K562 (cell line): ENCODE measurements at regions not wholly inside any gene's neighbourhood (a gene's known extent, or its start where the extent isn't known, plus 50 kb on each side); places are given as distances from the start of the nearest gene placed in this dataset.

Experiments used
- ATAC-seq: fragments of 200-7000 bp; cut with Tn5 transposase; 3 replicates; pipeline ENCODE4 v1.9.1; 2020; ENCODE audit warnings: moderate library complexity
- BruUV-seq: library from RNA; stranded (reverse); fragments of 400-500 nt; replicated peaks from 2 replicates; lab custom pipeline; 2021; lab: Mats Ljungman, UMichigan
- CTCF ChIA-PET: fragments of 300-600 bp; formaldehyde crosslinking; extraction: SDS; loops from one replicate; lab custom pipeline; 2021; ENCODE audit warnings: low intra/inter-chr PET ratio; lab: Yijun Ruan, JAX
- POLR2A ChIA-PET: fragments of 300-600, 350-650 bp; sonication (Branson Sonifier 250); formaldehyde crosslinking; extraction: SDS; loops from one replicate; lab custom pipeline; 2021; ENCODE audit warnings: antibody characterized with exemption, inconsistent platforms; lab: Yijun Ruan, JAX
- DNase-seq, 4 experiments: peaks; one replicate each; pipeline versions ENCODE4 v3.0.0 to v3.0.0-alpha.2; 2011 to 2018; ENCODE audit warnings: low spot score in 3 of 4, mixed read lengths in 3 of 4; ENCODE audit errors: extremely low read depth in 1 of 4
- FAIRE-seq: peaks from 2 replicates; lab custom pipeline; 2011; peaks lifted over from hg19 to GRCh38; lab: Jason Lieb, UNC
- H2AFZ ChIP-seq: 2 replicates; pipeline ENCODE4 v1.6.0; 2011; ENCODE audit warnings: low read depth, low read length, control low read depth, inconsistent platforms
- H3K27ac ChIP-seq: fragments of 200-600 bp; 3 replicates; pipeline ENCODE4 v1.8.0; 2011; ENCODE audit warnings: low read depth, mild to moderate bottlenecking, control low read depth, inconsistent platforms, low read length, moderate library complexity, mixed read lengths; ENCODE audit errors: extremely low read depth
- H3K27me3 ChIP-seq, 2 experiments: fragments of 300-600 bp in 1 of 2; 2 replicates in 1 of 2; 3 replicates in 1 of 2; pipeline versions ENCODE4 v1.6.0 to v1.8.0; 2011; ENCODE audit warnings: inconsistent platforms in 2 of 2, low read length in 2 of 2, mild to moderate bottlenecking in 1 of 2, mixed read lengths in 1 of 2, moderate library complexity in 1 of 2; ENCODE audit not compliant: control insufficient read depth in 2 of 2, insufficient read depth in 2 of 2
- H3K36me3 ChIP-seq: fragments of 300-600 bp; 3 replicates; pipeline ENCODE4 v1.8.0; 2011; ENCODE audit warnings: mild to moderate bottlenecking, low read length, inconsistent platforms; ENCODE audit not compliant: control insufficient read depth, insufficient read depth
- H3K4me1 ChIP-seq, 2 experiments: fragments of 200-600 bp in 1 of 2; replicated peaks in 1 of 2; 2 replicates in 1 of 2; 3 replicates in 1 of 2; pipeline versions ENCODE4 v1.5.1 to v1.8.0; 2011; ENCODE audit warnings: inconsistent platforms in 2 of 2, low read length in 2 of 2, mild to moderate bottlenecking in 1 of 2, mixed read lengths in 1 of 2, moderate library complexity in 1 of 2; ENCODE audit not compliant: control insufficient read depth in 2 of 2, insufficient read depth in 2 of 2
- H3K4me2 ChIP-seq: 2 replicates; pipeline ENCODE4 v1.6.1; 2011; ENCODE audit warnings: low read length, control low read depth, inconsistent platforms, mixed read lengths; ENCODE audit not compliant: insufficient read depth
- H3K4me3 ChIP-seq: fragments of 200-600 bp; sonication (generic), shearing (Covaris generic); 2 replicates; pipeline ENCODE4 v1.5.1; 2016; ENCODE audit warnings: control low read depth, inconsistent platforms
- H3K79me2 ChIP-seq: fragments of 200-600 bp; 3 replicates; pipeline ENCODE4 v1.8.0; 2011; ENCODE audit warnings: low read length, inconsistent platforms; ENCODE audit not compliant: control insufficient read depth, insufficient read depth
- H3K9ac ChIP-seq, 2 experiments: 2 replicates each; pipeline versions ENCODE4 v1.6.0 to v1.6.1; 2011; ENCODE audit warnings: low read depth in 2 of 2, low read length in 2 of 2, control low read depth in 1 of 2, inconsistent platforms in 1 of 2, mild to moderate bottlenecking in 1 of 2, mixed read lengths in 1 of 2; ENCODE audit not compliant: insufficient read depth in 1 of 2
- H3K9me1 ChIP-seq: one replicate; pipeline ENCODE4 v1.6.0; 2011; ENCODE audit warnings: inconsistent platforms, mild to moderate bottlenecking, low read length, moderate library complexity; ENCODE audit not compliant: control insufficient read depth, insufficient read depth
- H3K9me3 ChIP-seq: replicated peaks from 2 replicates; pipeline ENCODE4 v1.5.1; 2011; ENCODE audit warnings: low read depth, low read length, inconsistent platforms; ENCODE audit not compliant: control insufficient read depth, insufficient read depth
- H4K20me1 ChIP-seq: replicated peaks from 2 replicates; pipeline ENCODE4 v1.6.1; 2011; ENCODE audit warnings: low read length, inconsistent platforms, mixed read lengths; ENCODE audit not compliant: control insufficient read depth, insufficient read depth
- BRD4 ChIP-seq: fragments of 200-600 bp; sonication (generic); IDR thresholded peaks from 2 replicates; pipeline ENCODE4 v1.6.1; 2017; ENCODE audit warnings: inconsistent platforms
- CSDE1 ChIP-seq, 2 experiments: fragments of 450-650 bp; IDR thresholded peaks; 2 replicates each; pipeline ENCODE4 v1.6.1; 2016; ENCODE audit warnings: mild to moderate bottlenecking in 1 of 2
- HNRNPK ChIP-seq: fragments of 200-400 bp; formaldehyde crosslinking; IDR thresholded peaks from one replicate; pipeline ENCODE4 v1.6.1; 2018; ENCODE audit warnings: mild to moderate bottlenecking, low read depth, low read length; ENCODE audit not compliant: poor library complexity, severe bottlenecking
- NBN ChIP-seq: fragments of 450-650 bp; IDR thresholded peaks from 2 replicates; pipeline ENCODE4 v1.6.1; 2016; ENCODE audit warnings: low read depth, mild to moderate bottlenecking
- RBM15 ChIP-seq: fragments of 200-400 bp; formaldehyde crosslinking; IDR thresholded peaks from 2 replicates; pipeline ENCODE4 v1.6.1; 2018; ENCODE audit warnings: mild to moderate bottlenecking, low read length, moderate library complexity; ENCODE audit not compliant: insufficient read depth
- ZNF316 ChIP-seq: fragments of 450-650 bp; IDR thresholded peaks from 2 replicates; pipeline ENCODE4 v1.6.1; 2016
- WGBS: fragments of 100-300 bp; shearing (Covaris generic); methylation state at CpG from one replicate; pipeline ENCODE4 v1.1.6; 2016; ENCODE audit warnings: low coverage, mixed read lengths; ENCODE audit not compliant: insufficient coverage; ENCODE audit errors: missing lambda C conversion rate; 5-methylcytosine and 5-hydroxymethylcytosine counted together
- in situ Hi-C: fragments of 300-500 bp; cut with MboI; formaldehyde crosslinking; loops from 4 replicates; pipeline ENCODE4 v1.15.0; 2018; ENCODE audit warnings: inconsistent platforms, mixed read lengths
- intact Hi-C: fragments of 100-400 bp; cut with micrococcal nuclease; formaldehyde crosslinking; loops from 2 replicates; pipeline ENCODE4 v1.14.2; 2022
- TF ChIP-seq, protein P1 (sequence below): fragments of 450-650 bp; formaldehyde crosslinking; IDR thresholded peaks from 2 replicates; pipeline ENCODE4 v1.4.0; 2020; ENCODE audit warnings: mild to moderate bottlenecking, moderate library complexity
- TF ChIP-seq, protein P2 (sequence below): fragments of 250-450 bp; sonication (Bioruptor Pico); IDR thresholded peaks from 2 replicates; pipeline ENCODE4 v1.4.0; 2020
- TF ChIP-seq, protein P3 (sequence below): fragments of 250-450 bp; sonication (Bioruptor Pico); IDR thresholded peaks from 2 replicates; pipeline ENCODE4 v1.5.1; 2021; ENCODE audit warnings: mild to moderate bottlenecking
- TF ChIP-seq, protein P4 (sequence below): fragments of 450-650 bp; IDR thresholded peaks from 2 replicates; pipeline ENCODE4 v1.7.1; 2018; ENCODE audit warnings: mild to moderate bottlenecking, low read depth; ENCODE audit not compliant: partially characterized antibody

DNA sequence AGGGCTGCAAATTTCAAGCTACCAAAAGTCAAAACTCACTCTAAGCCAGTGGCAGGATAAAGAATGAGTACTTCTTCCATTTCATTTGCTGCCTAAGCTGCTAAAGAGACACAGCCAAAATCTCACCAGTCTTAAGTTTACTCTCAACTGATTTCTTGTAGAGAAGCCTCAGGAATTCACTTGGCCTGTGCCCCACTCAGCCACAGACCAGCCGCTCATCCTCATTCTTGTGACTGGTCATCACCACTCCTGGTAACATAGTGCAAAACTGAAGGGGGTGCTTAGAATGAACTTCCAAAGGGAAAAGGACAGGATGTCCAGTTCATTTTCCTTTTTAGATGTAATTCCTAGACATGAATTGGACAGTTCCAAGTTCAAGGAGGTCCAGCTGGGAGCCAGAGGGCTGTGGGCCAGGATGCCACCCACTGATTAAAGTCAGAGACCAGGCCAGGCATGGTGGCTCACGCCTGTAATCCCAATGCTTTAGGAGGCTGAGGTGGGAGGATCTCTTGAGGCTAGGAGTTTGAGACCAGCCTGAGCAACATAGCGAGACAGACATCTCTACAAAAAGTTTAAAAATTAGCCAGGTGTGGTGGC is 72.7 kb upstream of the RANBP3L start (continued):
- TF ChIP-seq, protein P1, sequence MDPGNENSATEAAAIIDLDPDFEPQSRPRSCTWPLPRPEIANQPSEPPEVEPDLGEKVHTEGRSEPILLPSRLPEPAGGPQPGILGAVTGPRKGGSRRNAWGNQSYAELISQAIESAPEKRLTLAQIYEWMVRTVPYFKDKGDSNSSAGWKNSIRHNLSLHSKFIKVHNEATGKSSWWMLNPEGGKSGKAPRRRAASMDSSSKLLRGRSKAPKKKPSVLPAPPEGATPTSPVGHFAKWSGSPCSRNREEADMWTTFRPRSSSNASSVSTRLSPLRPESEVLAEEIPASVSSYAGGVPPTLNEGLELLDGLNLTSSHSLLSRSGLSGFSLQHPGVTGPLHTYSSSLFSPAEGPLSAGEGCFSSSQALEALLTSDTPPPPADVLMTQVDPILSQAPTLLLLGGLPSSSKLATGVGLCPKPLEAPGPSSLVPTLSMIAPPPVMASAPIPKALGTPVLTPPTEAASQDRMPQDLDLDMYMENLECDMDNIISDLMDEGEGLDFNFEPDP (CRISPR knock-in tag): no peak
- TF ChIP-seq HNRNPK (no peak), BRD4 (no peak)
- TF ChIP-seq, protein P2, sequence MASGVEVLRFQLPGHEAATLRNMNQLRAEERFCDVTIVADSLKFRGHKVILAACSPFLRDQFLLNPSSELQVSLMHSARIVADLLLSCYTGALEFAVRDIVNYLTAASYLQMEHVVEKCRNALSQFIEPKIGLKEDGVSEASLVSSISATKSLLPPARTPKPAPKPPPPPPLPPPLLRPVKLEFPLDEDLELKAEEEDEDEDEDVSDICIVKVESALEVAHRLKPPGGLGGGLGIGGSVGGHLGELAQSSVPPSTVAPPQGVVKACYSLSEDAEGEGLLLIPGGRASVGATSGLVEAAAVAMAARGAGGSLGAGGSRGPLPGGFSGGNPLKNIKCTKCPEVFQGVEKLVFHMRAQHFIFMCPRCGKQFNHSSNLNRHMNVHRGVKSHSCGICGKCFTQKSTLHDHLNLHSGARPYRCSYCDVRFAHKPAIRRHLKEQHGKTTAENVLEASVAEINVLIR (CRISPR knock-in tag): no peak

DNA sequence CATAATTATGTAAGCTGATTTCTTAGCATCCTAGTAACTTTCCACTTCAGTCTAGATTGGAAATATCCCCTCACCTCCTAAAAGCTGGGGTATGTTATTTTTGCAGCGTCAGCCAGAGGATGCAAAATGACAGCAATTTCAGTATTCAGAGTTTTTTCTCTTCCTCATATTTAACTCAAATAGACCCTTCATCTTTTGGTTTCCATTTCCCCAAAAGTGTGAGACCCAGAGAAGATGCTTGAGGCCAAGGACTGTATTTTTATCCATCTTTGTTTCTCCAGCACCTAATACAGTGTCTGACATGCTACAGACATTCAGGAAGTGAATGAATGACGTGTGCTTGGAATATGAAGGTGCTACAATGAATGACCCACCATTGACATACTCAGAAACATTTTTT is 75.5 kb upstream of the RANBP3L start:
- FAIRE-seq: no peak
- Histone ChIP-seq H3K9me3 (no peaks in the 10 kb centered on the region), H3K4me3 (no peak overlapping the region), H3K9me1 (no peaks in the 10 kb centered on the region), H4K20me1 (no peaks in the 10 kb centered on the region), H3K79me2 (no peaks in the 10 kb centered on the region), H3K4me1 (no peaks in the 10 kb centered on the region), H3K27me3 (peaks cover 7 to 11% of the 10 kb centered on the region in 2 experiments; a peak in 3 of 5 replicates), H3K9ac (no peak overlapping the region), H3K4me2 (no peak overlapping the region), H3K27ac (no peak overlapping the region), H3K36me3 (no peaks in the 10 kb centered on the region), H2AFZ (no peak overlapping the region)
- no TSS peak for BruUV-seq
- TF ChIP-seq, protein P3, sequence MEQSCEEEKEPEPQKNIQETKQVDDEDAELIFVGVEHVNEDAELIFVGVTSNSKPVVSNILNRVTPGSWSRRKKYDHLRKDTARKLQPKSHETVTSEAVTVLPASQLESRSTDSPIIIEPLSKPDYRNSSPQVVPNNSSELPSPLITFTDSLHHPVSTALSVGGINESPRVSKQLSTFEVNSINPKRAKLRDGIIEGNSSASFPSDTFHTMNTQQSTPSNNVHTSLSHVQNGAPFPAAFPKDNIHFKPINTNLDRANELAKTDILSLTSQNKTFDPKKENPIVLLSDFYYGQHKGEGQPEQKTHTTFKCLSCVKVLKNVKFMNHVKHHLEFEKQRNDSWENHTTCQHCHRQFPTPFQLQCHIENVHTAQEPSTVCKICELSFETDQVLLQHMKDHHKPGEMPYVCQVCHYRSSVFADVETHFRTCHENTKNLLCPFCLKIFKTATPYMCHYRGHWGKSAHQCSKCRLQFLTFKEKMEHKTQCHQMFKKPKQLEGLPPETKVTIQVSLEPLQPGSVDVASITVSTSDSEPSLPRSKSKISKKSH (CRISPR knock-in tag): no peak
- TF ChIP-seq ZNF316 (no peak), RBM15 (no peak), NBN (no peak), CSDE1 (IDR thresholded peaks at IDR 0.05) (no peak)
- TF ChIP-seq, protein P4, sequence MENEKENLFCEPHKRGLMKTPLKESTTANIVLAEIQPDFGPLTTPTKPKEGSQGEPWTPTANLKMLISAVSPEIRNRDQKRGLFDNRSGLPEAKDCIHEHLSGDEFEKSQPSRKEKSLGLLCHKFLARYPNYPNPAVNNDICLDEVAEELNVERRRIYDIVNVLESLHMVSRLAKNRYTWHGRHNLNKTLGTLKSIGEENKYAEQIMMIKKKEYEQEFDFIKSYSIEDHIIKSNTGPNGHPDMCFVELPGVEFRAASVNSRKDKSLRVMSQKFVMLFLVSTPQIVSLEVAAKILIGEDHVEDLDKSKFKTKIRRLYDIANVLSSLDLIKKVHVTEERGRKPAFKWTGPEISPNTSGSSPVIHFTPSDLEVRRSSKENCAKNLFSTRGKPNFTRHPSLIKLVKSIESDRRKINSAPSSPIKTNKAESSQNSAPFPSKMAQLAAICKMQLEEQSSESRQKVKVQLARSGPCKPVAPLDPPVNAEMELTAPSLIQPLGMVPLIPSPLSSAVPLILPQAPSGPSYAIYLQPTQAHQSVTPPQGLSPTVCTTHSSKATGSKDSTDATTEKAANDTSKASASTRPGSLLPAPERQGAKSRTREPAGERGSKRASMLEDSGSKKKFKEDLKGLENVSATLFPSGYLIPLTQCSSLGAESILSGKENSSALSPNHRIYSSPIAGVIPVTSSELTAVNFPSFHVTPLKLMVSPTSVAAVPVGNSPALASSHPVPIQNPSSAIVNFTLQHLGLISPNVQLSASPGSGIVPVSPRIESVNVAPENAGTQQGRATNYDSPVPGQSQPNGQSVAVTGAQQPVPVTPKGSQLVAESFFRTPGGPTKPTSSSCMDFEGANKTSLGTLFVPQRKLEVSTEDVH: no peak
- intact Hi-C loops (no loop called here), in situ Hi-C loops (no loop called here)
- 3% methylated on average over 2 of the region's 2 CpGs for WGBS
- CTCF ChIA-PET: no interaction called here
- no peak for DNase-seq
- no peak for ATAC-seq
- POLR2A ChIA-PET: interaction anchor here (1.1 to 3.3 kb wide), 2 partner anchors 10 to 14 kb away, joined by 3 to 15 read pairs; no protein-coding TSS in a partner anchor
